RWPE2 (cell line): ENCODE measurements at regions not wholly inside any gene's neighbourhood (a gene's known extent, or its start where the extent isn't known, plus 50 kb on each side); places are given as distances from the start of the nearest gene placed in this dataset.

Experiments used
- ATAC-seq: fragments of 200-7000 bp; cut with Tn5 transposase; 3 replicates; pipeline ENCODE4 v1.9.1; 2021; ENCODE audit warnings: low read depth
- DNase-seq: peaks from one replicate; pipeline ENCODE4 v3.0.0-alpha.2; 2020; ENCODE audit warnings: low spot score
- H3K27ac ChIP-seq: fragments of 450-650 bp; 2 replicates; pipeline ENCODE4 v1.5.1; 2017; ENCODE audit warnings: mild to moderate bottlenecking; ENCODE audit not compliant: poor library complexity, severe bottlenecking
- H3K27me3 ChIP-seq: fragments of 250-450 bp; sonication (Bioruptor Pico); 2 replicates; pipeline ENCODE4 v1.5.1; 2021; ENCODE audit warnings: mild to moderate bottlenecking, moderate library complexity; ENCODE audit not compliant: insufficient read depth, poor library complexity, severe bottlenecking
- H3K36me3 ChIP-seq: fragments of 250-450 bp; sonication (Bioruptor Pico); 2 replicates; pipeline ENCODE4 v1.5.1; 2020; ENCODE audit warnings: low read depth, mild to moderate bottlenecking, moderate library complexity
- H3K4me1 ChIP-seq: fragments of 250-450 bp; sonication (Bioruptor Pico); 2 replicates; pipeline ENCODE4 v1.5.1; 2021; ENCODE audit warnings: mild to moderate bottlenecking, moderate library complexity; ENCODE audit not compliant: insufficient read depth, poor library complexity, severe bottlenecking
- H3K4me3 ChIP-seq: fragments of 250-450 bp; sonication (Bioruptor Pico); 2 replicates; pipeline ENCODE4 v1.5.1; 2021; ENCODE audit warnings: mild to moderate bottlenecking, moderate library complexity; ENCODE audit not compliant: severe bottlenecking
- H3K9me3 ChIP-seq: fragments of 250-450 bp; sonication (Bioruptor Pico); 2 replicates; pipeline ENCODE4 v1.5.1; 2021; ENCODE audit warnings: mild to moderate bottlenecking, moderate library complexity; ENCODE audit not compliant: severe bottlenecking
- TF ChIP-seq, protein P1 (sequence below): fragments of 450-650 bp; IDR thresholded peaks from one replicate; pipeline ENCODE4 v1.5.1; 2017; ENCODE audit warnings: mild to moderate bottlenecking, moderate library complexity; ENCODE audit not compliant: poor library complexity, severe bottlenecking

DNA sequence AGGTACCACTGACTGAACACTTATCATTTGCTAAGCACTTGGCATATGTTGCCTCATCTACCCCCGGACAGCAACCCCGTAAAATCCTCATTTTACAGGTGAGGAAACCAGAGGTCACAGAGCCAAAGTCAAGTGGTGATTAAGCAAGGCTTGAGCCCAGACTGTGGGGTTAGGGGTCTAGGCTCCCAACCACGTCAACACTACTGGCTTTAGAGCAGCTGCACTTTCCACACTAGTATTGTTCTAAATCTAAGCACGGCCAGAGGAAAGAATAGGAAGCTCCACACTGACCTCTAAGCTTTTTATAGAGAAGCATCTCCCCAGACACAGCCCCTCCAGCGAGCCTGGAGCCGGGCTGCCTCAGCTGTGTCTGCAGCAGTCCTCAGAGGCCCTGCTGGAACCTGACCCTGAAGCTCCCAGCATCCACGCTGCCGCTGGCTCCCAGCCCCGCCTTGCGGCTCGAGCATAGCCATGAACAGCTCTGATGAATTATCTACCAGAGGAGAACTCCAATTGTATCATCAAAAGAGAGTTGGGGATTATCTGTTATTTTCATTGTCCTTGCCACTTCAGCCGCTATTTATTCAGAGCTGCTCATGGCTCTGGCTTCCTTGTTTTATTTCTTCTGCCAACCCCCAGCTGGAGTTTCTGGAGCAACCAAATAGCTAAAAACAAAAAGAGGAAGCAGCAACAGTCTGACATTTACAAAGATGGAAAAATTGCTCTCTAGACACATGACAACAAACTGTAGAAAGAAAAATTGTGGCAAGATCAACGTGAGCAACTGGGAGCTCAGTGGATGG is 62.2 kb upstream of the RTN4 start:
- no peak for DNase-seq

DNA sequence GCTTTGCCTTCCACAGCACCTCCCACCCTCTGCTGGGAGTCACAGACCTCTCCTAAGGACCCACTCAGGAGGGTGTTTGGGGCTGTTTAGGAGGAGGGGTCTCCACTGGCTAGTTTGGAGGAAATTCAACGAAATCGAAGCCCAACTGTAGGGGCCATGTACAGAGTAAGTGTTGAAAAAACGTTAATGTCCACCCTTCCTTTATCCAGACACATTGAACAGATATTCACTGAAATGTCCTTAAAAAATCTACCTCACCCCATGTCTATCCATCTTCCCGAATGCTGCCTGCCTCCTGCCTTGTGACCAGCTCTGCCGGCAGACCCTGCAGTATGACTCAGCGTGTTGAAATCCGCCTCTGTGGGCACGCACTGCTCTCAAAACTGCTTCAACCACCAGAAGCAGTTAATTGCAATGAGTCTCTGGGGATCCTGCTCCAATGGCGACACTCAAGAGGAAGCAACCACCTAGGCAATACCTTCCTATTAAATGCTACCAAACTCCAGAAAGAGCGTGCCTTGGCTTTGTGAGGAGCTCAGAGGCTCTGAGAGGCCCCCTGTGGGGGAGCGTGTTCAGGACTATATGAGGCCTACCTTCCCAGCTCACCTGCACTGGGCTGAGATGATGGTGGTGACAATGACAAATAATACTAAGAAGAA is 61.4 kb upstream of the RTN4 start:
- DNase-seq: peak; percentile 67

More for the DNA sequence above, 62.2 kb upstream of the RTN4 start:
- peak overlapping the region; percentile 81 for H3K27ac ChIP-seq
- no peaks in the 10 kb centered on the region for H3K27me3 ChIP-seq
- TF ChIP-seq, protein P1, sequence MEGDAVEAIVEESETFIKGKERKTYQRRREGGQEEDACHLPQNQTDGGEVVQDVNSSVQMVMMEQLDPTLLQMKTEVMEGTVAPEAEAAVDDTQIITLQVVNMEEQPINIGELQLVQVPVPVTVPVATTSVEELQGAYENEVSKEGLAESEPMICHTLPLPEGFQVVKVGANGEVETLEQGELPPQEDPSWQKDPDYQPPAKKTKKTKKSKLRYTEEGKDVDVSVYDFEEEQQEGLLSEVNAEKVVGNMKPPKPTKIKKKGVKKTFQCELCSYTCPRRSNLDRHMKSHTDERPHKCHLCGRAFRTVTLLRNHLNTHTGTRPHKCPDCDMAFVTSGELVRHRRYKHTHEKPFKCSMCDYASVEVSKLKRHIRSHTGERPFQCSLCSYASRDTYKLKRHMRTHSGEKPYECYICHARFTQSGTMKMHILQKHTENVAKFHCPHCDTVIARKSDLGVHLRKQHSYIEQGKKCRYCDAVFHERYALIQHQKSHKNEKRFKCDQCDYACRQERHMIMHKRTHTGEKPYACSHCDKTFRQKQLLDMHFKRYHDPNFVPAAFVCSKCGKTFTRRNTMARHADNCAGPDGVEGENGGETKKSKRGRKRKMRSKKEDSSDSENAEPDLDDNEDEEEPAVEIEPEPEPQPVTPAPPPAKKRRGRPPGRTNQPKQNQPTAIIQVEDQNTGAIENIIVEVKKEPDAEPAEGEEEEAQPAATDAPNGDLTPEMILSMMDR: no peak
- peaks cover 48% of the 10 kb centered on the region for H3K4me1 ChIP-seq
- no peaks in the 10 kb centered on the region for H3K36me3 ChIP-seq
- no peak overlapping the region for H3K4me3 ChIP-seq
- ATAC-seq: no peak
- no peaks in the 10 kb centered on the region for H3K9me3 ChIP-seq

DNA sequence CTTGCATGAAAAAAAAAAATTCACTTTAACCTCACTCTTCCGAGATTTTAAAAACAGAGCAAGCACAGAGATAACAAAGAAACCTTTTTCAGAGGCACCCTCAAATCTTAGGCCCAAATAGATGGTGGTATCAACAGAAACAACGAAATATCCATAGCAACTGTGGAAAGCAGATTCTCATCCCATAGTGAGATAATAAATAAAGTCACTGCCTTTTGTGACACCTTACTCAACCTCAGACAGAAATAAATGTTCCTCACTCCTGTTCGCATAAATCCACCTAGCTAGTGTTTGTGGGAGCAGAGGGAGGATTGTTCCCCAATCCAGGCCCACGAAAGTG is 60.9 kb upstream of the RTN4 start:
- DNase-seq: no peak
- no peaks in the 10 kb centered on the region for H3K36me3 ChIP-seq
- H3K27me3 ChIP-seq: no peaks in the 10 kb centered on the region
- TF ChIP-seq, protein P1: no peak
- H3K27ac ChIP-seq: peak overlapping the region; percentile 81
- peaks cover 55% of the 10 kb centered on the region for H3K4me1 ChIP-seq
- H3K4me3 ChIP-seq: no peak overlapping the region
- H3K9me3 ChIP-seq: no peaks in the 10 kb centered on the region
- no peak for ATAC-seq

More for the DNA sequence above, 61.4 kb upstream of the RTN4 start:
- Histone ChIP-seq H3K4me3 (no peak overlapping the region), H3K27ac (peak overlapping the region; percentile 81), H3K4me1 (peaks cover 55% of the 10 kb centered on the region), H3K36me3 (no peaks in the 10 kb centered on the region), H3K27me3 (no peaks in the 10 kb centered on the region), H3K9me3 (no peaks in the 10 kb centered on the region)
- TF ChIP-seq, protein P1: no peak
- peak; percentile 58 for ATAC-seq

DNA sequence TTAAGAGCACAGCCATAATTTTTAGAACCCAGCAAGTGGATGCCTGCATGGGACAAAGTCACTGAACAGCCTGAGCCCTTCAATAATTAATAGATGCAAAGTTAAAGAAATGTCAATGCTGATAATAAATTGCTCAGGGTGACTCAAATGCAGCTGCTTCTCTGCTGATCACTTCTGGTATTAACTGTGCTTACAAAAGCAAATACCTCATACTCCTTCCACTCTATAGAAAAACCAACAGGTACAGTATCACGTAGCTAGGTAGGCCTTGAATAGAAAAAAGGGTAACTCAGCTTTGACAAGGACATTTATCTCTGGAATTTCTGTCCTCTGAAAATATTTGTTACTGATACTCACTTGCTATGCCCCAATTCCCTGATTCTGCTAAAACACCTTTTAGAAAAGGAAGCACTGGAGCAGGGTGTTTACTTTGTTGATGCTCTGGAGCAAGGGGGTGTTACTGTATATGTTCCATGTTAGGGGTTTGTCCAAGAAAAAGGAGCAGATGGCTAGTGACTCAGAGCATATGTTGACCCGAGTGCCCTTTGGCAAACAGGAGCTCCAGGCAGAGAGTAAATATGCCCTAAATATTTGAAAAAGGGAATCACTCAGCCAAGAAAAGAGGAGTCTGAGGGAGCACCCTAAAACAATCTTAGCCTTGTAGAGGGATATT is 59.1 kb upstream of the RTN4 start:
- no peaks in the 10 kb centered on the region for H3K27me3 ChIP-seq
- no peak for DNase-seq
- no peaks in the 10 kb centered on the region for H3K36me3 ChIP-seq
- ATAC-seq: peak; percentile 86
- H3K27ac ChIP-seq: peak overlapping the region; percentile 81
- H3K4me1 ChIP-seq: peaks cover 48% of the 10 kb centered on the region
- TF ChIP-seq, protein P1: no peak
- no peak overlapping the region for H3K4me3 ChIP-seq
- no peaks in the 10 kb centered on the region for H3K9me3 ChIP-seq
